NCI-H2107 treated with DMSO at 0.1 percent for 48 hours (cell line): ENCODE measurements at regions not wholly inside any gene's neighbourhood (a gene's known extent, or its start where the extent isn't known, plus 50 kb on each side); places are given as distances from the start of the nearest gene placed in this dataset.

Experiments used
- DNase-seq: peaks from one replicate; lab custom pipeline; 2025; ENCODE audit not compliant: unreplicated experiment; lab: John Stamatoyannopoulos, UW

DNA sequence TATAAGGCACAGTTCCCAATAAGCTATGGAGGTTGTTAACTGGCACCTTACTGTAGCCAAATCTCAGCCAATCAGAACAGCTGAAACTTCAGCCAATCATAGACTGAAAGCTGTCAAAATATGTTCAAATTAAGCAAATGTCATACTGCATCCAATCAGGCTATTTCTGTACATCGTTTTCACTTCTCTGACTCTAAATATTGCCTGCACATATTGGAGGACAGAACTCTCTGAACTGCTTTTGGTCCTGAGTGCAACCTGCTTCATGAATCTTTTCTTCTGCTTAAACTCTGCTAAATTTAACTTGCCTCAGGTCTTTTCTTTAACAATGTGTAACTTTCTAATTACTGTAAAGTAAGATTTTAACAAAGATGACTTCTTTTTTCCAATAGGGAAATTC is 1198.9 kb upstream of the PCDH7 start:
- DNase-seq: no peak

DNA sequence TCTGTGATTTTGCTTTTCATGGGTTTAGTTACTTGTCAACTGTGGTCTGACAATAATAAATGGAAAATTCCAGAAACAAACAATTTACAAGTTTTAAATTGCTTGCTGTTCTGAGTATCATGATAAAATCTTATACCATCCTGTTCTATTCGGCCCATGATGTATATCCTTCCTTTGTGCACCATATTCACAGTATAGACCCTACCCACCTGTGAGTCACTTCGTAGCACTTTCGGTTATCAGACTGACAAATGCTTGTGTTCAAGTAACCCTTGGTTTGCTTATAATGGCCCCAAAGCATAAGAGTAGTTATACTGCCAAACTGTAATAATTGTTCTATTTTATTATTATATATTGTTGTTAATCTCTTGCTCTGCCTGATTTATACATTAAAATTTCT is 1183.4 kb upstream of the PCDH7 start:
- DNase-seq: no peak

DNA sequence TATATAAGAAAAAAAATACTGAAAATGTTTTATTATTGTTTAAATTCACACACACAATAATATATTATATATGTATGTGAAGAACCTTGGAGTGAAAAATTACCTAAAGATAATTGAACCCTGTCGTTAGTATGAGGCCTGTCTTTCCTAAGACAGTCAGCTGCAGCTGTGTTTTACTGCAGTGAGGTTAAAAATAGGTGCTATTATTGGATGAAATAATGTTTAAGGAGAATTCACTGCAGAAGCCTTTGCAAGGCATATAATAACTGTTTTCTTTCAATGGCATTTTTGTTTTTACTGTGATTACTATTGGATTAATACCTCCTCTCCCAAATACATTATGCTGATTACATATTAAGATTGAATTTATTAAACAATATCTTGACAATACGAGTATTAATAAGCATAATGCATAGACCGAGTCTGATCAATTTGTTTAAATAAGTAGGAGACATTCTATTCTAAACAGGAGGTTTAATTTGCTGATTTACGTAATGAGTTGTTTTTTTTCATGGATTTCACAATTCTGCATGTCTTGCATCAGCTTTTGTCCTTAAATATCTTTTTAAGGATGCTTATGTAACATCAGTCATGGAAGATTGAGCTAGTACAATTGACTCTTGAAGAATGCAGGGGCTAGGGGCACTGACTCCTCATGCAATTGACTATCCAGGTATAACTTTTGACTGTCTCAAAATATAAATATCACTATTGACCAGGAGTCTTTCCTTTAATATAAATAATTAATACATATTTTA is 1181.1 kb upstream of the PCDH7 start:
- DNase-seq: no peak

DNA sequence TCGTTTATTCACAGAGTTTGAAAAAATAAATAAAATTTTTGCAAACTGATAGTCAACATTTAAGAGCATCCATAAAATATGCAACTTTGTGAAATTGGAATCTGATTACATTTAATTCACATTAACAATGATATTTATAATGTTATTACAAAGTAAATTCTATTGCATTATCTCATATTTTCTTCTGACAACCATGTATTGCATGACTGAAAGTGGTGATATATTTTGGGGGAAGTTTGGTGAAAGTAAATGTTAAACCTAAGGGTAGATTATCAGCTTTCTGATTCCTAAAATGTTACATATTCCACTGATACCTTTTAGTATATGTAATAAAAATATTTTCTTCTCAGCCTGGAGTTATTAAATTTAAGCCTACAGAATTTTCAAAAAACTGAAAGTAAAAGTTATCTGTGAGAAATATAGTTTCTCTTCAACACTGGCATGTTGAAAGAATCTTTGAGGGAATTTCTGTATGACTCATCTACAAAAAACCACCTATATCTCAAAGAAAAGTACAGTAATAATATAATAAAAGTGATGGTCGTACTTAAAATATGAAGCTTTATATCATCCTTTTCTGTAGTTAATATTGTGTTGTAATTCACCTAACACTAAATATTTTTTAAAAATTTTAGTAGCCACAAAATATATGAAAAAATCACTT is 1179.6 kb upstream of the PCDH7 start:
- DNase-seq: no peak

DNA sequence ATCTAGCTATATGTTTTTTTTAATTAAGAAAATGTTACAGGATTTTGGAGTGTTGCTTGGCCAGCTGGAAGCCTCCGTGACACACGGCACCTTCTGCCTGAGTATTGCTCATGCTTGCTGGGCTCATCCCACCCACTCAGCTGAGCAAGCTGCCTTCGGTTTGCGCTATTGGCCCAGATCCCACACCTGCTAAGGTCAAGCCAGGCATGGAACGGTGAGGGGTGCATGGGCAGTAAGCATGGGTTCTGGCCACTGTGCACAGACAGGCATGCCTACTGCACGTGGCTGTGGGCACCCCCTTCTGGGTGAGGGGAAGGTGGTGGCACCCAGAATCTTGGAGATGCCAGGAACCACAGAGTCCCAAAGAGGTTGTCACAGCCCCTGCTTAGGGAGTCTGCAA is 1178.4 kb upstream of the PCDH7 start:
- no peak for DNase-seq

DNA sequence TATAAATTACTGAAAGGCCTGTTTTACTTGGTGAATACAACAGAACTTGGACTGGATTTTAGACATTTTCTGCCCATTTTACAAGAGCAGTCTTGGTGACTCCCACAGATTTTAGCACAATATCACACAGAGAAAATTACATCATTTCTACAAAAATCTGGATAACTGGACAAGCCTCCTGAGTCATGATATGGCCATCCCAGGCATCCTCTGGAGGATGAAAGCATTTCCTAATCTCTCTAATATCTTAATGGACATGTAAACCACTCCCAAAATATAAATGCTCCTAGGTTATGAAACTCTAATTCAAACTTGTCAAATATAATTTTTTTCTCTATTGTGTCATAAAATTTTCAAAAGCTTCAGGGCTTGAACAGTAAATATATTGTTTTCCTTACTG is 1170.8 kb upstream of the PCDH7 start:
- no peak for DNase-seq

DNA sequence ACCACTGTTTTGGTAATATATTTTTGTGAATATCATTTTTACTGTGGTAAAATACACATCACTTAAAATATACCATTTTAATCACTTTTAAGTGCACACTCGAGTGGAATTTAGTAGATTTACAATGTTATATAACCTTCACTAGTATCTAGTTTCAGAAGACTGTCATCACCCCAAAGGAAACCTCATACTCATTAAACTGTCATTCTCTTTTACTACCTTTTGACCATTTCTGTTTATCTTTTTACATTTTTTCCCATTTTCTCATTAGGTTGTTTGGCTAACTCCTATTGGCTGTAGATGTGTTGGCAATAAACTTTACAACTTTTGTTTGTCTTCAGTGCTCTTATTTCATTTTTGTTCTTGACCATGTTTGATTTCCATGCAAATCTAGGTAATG is 1168.3 kb upstream of the PCDH7 start:
- no peak for DNase-seq

DNA sequence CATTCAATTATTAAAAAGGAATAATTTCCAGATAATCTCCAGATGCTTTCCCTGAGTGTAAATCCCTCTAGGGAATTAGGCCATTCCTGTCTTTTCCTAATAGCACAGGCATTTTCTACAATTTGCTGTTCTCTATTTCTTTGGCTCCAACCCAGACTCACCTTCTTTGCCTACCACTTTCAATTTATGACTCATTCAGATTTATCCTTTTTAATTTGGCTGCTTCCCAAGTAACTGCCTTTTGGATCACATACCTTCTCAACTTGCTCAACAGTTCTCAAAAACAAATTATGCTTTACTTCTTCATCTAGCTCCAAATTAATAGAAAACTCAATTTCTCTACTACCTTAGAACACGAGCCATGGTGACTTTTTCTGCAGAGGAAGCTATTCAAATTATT is 1166.3 kb upstream of the PCDH7 start:
- no peak for DNase-seq

DNA sequence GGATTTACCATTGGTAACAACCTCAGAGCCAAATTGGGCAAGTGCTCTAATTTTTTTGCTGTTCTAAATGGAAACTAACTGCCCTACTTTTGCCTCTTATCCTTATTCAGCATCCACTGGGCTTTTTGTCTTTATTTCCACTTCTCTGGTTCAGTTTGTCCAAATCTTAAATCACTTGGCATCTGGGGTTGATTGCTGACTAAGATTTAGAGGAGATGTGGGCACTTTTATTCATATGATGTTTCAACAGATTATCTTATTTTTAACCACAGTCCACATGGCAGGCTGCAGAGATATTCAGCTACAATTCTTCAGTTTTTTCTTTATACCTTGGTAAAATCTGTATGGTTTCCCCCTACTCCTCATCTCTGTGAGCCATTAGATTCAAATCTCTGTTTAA is 1161.4 kb upstream of the PCDH7 start:
- no peak for DNase-seq

DNA sequence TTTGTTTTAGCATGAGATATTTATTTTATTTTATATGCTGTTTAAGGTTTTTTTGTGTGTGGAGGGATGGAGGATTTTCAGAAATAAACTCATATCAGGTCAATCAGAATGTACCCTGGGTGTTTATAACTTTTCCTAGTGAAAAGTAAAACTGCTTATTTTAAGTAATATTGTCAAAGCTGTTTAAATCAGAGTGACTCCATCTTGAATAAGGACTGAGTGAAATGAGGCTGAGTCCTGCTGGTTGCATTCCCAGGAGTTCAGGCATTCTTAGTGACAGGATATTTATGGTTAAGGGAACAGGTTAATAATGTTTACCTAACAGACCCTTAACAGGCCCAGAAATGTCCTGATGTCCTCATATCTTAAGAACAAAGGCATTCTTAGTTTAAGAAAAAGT is 1160.9 kb upstream of the PCDH7 start:
- DNase-seq: no peak

DNA sequence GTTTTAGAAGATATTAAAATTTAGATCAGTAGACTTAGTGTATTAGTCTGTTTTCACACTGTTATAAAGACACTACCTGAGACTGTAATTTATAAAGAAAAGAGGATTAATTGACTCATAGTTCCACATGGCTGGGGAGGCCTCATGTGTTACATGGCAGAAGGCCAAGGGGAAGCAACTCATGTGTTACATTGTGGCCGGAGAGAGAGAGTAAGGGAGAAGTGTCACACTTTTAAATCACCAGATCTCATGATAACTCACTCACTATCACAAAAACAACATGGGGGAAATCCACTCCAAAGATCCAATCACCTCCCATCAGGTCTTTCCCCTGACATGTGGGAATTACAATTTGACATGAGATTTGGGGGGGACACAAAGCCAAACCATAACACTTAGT is 1159.7 kb upstream of the PCDH7 start:
- no peak for DNase-seq

DNA sequence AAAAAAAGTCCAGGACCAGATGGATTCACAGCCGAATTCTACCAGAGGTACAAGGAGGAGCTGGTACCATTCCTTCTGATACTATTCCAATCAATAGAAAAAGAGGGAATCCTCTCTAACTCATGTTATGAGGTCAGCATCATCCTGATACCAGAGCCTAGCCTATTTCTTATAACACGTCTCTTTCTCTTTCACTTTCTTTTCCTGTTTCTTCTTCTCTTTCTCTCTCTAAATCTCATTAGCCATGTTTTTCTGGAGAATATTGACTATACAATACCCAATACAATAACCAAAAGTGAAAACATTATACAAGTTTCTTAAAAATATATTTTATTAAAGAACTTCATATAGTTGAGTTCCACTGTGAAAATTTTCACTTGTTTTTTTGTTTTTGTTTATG is 1154.9 kb upstream of the PCDH7 start:
- no peak for DNase-seq

DNA sequence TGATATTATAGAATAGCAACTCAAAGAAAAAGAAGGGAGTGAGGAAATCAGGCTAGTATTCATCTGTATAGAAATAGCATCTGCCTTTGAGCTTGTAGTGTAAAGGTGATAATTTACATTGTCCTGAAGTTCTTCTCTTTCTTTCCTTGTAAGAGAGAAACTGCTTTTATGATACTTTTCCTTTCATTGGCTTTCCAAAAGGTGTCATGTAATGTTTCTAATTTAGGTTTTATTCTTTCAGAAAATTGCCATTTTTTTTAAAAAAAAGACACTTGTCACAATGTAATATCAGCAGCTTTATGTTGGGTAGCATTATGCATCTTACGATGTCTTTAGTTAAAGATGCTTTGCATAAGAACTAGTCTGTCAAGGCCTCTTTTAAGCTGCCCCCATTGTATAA is 1153.8 kb upstream of the PCDH7 start:
- DNase-seq: no peak

DNA sequence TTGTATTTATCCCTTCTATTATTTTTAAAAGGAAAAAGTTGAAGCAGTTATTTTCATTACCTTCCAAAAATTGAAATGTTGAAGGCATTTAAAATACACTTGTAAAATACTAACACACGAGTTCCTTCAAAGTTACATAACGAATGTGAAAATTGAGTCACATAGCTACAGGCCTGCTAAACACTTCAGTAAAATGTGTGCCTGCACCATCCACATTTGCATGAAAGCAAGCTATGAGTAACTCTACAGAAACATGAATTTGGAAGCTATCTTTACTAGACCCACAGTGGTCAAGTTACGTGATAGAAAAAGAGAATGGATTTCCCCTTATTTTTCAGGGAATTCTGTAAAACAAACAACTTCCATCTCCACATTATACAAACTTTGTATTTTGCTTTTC is 1148.8 kb upstream of the PCDH7 start:
- no peak for DNase-seq

DNA sequence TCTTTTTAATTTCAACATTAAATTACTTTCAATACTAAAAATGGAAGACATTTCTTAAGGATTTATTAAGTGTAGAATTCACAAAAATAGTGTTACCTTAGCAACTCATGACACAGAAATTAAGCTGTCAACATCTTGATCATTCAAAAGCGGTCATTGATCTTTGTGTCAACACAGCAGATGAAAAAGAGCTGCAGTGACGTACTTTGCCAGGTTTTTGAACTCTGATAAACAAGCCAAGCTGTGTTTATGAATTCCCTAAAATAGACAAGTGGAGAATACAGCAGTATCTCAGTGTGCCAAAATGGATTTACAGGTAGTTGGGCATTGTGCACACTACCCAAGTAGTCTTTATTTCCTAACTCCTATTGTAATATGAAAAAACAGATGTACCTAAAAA is 1141.8 kb upstream of the PCDH7 start:
- DNase-seq: no peak

DNA sequence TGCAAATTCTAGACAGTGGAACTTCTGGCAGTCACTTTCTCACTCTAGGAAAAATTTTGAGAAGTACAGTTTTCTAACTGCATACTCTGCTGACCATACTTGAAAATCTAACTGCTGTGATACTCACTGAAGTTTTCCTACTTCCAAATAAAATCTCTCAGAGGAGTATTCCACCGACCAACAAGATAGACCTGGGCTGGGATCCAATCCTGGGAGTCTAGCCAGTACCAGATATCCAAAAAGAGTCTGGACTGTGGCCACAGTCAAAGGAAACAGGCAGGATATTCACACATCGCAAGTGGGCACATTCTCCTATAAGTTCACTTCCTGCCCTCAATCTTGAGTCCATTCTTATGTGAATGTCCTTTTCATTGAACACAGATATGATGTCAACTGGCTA is 1138.7 kb upstream of the PCDH7 start:
- no peak for DNase-seq

DNA sequence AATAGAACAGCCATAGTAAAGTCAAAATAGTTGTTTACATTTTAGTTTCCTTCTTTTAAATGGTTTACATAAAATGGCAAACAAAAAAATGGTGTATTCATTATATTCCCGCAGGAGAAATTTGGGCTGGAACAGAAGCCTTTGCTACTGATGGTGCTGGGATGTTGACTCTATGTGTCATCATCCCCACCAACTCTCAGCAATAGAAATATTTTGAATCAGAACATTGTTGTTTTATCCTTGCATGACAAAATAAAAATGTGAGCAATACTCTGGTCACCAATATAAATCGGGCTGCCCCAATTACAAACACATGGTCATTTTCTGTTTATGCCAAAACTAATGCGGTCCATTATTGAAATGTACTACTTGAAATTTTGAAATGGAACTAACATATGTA is 1131.6 kb upstream of the PCDH7 start:
- no peak for DNase-seq

DNA sequence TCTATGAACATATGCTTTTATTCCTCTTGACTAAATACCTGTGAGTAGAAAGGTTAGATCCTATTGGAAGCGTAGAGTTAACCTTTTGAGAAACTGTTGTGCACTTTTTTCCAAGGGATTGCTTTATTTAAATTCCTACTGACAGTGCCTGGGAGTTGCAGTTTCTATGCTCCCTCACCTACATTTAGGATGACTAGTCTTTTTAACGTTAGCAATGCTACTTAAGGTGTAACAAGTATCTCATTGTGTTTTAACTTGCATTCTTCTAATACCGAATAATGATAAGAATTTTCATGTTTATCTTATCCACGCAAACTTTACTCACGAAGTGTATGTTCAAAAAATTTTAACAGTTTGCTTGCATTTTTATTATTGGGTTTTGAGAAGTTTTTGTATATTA is 1123.9 kb upstream of the PCDH7 start:
- no peak for DNase-seq

DNA sequence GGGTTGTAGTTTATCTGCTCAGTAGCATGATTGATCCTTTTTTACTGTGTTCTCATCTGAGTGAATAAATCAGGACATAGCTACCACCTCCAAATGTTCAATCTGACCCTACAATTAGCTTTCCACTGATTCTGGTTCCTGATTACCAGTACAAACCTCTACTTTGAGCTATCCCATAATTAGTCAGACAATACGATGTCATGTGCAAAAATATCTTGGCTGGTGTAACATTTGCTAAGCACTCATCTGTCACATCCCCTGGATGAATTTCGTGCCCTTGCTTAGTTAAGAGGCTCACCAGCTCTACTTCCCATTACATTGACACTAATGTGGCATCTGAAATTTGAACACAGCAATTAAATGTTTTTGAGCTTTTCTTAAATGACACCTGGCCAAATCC is 1101.0 kb upstream of the PCDH7 start:
- no peak for DNase-seq

DNA sequence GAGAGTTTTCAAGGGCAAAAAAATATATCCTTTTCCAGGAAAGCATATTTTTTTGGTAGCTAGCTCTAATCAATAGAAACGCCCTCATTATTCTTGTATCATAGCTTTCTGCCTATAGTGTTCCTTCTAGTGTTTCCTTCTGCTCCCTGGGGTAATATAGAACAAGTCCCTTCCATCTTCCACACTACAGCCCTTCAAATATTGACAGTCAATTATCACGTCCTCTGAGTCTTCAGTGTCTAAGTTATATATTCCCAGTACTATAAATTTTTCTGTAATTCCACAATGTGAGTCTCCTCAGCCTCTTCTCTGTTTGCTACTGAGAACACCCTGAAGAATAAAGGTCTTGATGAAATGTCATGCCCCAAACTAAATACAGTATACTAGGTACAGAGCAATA is 1088.0 kb upstream of the PCDH7 start:
- DNase-seq: no peak

DNA sequence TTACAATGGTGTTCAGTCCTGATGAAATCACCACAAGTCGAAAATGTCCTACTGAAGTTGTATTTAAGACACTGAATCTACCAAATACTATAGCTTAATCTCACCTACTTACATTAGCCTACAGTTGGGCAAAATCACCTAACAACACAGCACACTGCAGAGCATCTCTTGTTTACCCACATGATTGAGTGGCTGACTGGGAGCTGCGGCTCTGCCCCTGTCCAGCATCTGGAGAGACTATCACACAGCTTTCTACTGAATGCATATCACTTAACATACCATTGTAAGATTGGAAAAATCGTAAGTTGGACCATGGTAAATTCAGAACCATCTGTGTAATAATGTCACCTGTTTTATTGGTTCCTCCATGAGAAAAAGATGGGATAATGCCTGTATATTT is 1083.2 kb upstream of the PCDH7 start:
- no peak for DNase-seq

DNA sequence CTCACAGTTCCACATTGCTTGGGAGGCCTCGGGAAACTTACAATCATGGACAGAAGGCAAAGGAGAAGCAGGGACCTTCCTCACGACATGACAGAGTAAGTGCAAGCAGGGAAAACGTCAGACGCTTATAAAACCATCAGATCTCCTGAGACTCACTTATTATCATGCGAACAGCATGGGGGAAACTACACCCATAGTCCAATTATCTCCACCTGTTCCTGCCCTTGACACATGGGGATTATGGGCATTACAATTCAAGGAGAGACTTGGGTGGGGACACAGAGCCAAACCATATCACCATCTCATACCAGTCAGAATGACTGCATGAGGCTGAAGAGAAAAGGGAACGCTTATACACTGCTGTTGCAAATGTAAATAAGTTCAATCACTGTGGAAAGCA is 1066.9 kb upstream of the PCDH7 start:
- no peak for DNase-seq

DNA sequence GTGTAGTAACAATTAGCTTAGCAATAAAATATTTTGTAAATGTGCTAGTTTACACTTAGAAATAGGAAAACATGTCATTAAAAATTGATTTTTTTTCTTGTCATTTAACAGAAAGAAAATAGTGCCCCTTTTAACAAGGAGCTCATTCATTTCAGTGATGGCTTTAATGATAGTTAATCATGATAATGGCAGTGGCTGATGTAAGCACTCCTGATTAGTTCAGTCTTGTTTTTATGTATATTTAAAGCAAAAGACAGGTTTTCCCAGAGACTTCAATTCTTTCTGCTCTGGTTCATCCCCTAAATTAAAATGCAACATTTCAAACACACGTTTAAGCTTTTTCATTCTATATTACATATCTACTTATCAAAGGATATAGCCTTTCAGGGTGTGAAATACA is 1039.5 kb upstream of the PCDH7 start:
- no peak for DNase-seq
